ENCODE measurements at regions not wholly inside any gene's neighbourhood (a gene's known extent, or its start where the extent isn't known, plus 50 kb on each side); places are given as distances from the start of the nearest gene placed in this dataset.

- TF ChIP-seq ZNF462 (CRISPR knock-in tag; IDR thresholded peaks at IDR 0.05), result no peak
- TF ChIP-seq ZNF114 (CRISPR knock-in tag; IDR thresholded peaks at IDR 0.05), result no peak
- TF ChIP-seq REST (IDR thresholded peaks at IDR 0.05; ENCODE audit: unreplicated experiment), result no peak
Measured at GRCh38 chr2:133885847-133886246, 317.6 kb upstream of the NCKAP5 start (continued).

- Histone ChIP-seq H3K4me1 (ENCODE audit: insufficient read depth) (no peaks in the 10 kb centered on the region; the same call in 1 of the 2 replicates), H2AFZ (no peak overlapping the region), H4K20me1 (replicated peaks; ENCODE audit: insufficient read depth) (no peaks in the 10 kb centered on the region), H3K27me3 (ENCODE audit: insufficient read depth) (no peaks in the 10 kb centered on the region), H3K4me3 (no peak overlapping the region), H3K79me2 (replicated peaks; ENCODE audit: insufficient read depth) (no peaks in the 10 kb centered on the region), H3K27ac (ENCODE audit: low read depth) (no peak overlapping the region), H3K36me3 (ENCODE audit: insufficient read depth) (no peaks in the 10 kb centered on the region), H3K9me2 (ENCODE audit: insufficient read depth) (no peaks in the 10 kb centered on the region), H3F3A (replicated peaks; ENCODE audit: low read depth) (no peaks in the 10 kb centered on the region), H3K4me2 (no peak overlapping the region)
- H3K9me3 Mint-ChIP-seq, result no peaks in the 10 kb centered on the region
- DNase-seq (ENCODE audit: low spot score) (peak; percentile 93), ATAC-seq (peak; percentile 94)
- H3K36me3 Mint-ChIP-seq (ENCODE audit: low read depth), result no peaks in the 10 kb centered on the region
- TF ChIP-seq CTCF (conservative IDR thresholded peaks at IDR 0.05; ENCODE audit: low read depth in 2 of 2) (peak; percentile 78 to 84), POLR2AphosphoS5 (IDR thresholded peaks at IDR 0.05; ENCODE audit: low read depth) (no peak), REST (IDR thresholded peaks at IDR 0.05; ENCODE audit: unreplicated experiment) (no peak)
- H3K4me3 Mint-ChIP-seq, result no peak overlapping the region
- peaks cover 5% of the 10 kb centered on the region for H3K27me3 Mint-ChIP-seq (ENCODE audit: insufficient read depth, low read depth, poor library complexity)
- no peak overlapping the region for H3K27ac Mint-ChIP-seq
- peaks cover 12% of the 10 kb centered on the region for H3K4me1 Mint-ChIP-seq
Measured at GRCh38 chr2:133886735-133887675, 318.7 kb upstream of the NCKAP5 start.

All from GM23338 (cell line).